DMS153 treated with DMSO at 0.1 percent for 48 hours (cell line): ENCODE measurements at regions not wholly inside any gene's neighbourhood (a gene's known extent, or its start where the extent isn't known, plus 50 kb on each side); places are given as distances from the start of the nearest gene placed in this dataset.

Experiments used
- DNase-seq: peaks from one replicate; lab custom pipeline; 2025; ENCODE audit not compliant: unreplicated experiment; lab: John Stamatoyannopoulos, UW

GRCh38 chr9:16329671-16330113 is 540.8 kb downstream of the BNC2 start:
- DNase-seq, result no peak

GRCh38 chr9:16331031-16331430 is 539.4 kb downstream of the BNC2 start:
- DNase-seq, result no peak

- no peak for DNase-seq
Observed at GRCh38 chr9:16331527-16331926, 538.9 kb downstream of the BNC2 start.

GRCh38 chr9:16333691-16334090 is 536.8 kb downstream of the BNC2 start:
- DNase-seq, result no peak

GRCh38 chr9:16335788-16336580 is 534.5 kb downstream of the BNC2 start:
- DNase-seq, result no peak

- no peak for DNase-seq
Observed at GRCh38 chr9:16336833-16337232, 533.6 kb downstream of the BNC2 start.

- DNase-seq, result no peak
Observed at GRCh38 chr9:16337322-16338029, 533.0 kb downstream of the BNC2 start.

- no peak for DNase-seq
Observed at GRCh38 chr9:16341177-16341576, 529.3 kb downstream of the BNC2 start.

GRCh38 chr9:16342246-16343020 is 528.0 kb downstream of the BNC2 start:
- no peak for DNase-seq

- no peak for DNase-seq
Observed at GRCh38 chr9:16343249-16344237, 526.9 kb downstream of the BNC2 start.

- no peak for DNase-seq
Observed at GRCh38 chr9:16344343-16344742, 526.1 kb downstream of the BNC2 start.

GRCh38 chr9:16345902-16346301 is 524.6 kb downstream of the BNC2 start:
- no peak for DNase-seq

GRCh38 chr9:16347886-16348285 is 522.6 kb downstream of the BNC2 start:
- DNase-seq, result no peak

GRCh38 chr9:16348531-16348930 is 521.9 kb downstream of the BNC2 start:
- no peak for DNase-seq

GRCh38 chr9:16352251-16352650 is 518.2 kb downstream of the BNC2 start:
- DNase-seq, result no peak

GRCh38 chr9:16352791-16353401 is 517.6 kb downstream of the BNC2 start:
- no peak for DNase-seq

- DNase-seq, result no peak
Observed at GRCh38 chr9:16356196-16356765, 514.2 kb downstream of the BNC2 start.

- DNase-seq, result no peak
Observed at GRCh38 chr9:16357828-16358227, 512.6 kb downstream of the BNC2 start.

- DNase-seq, result no peak
Observed at GRCh38 chr9:16358751-16359150, 511.7 kb downstream of the BNC2 start.
